HepG2 (cell line): ENCODE measurements at regions not wholly inside any gene's neighbourhood (a gene's known extent, or its start where the extent isn't known, plus 50 kb on each side); places are given as distances from the start of the nearest gene placed in this dataset.

ENCODE experiments used
- ATAC-seq: fragments of 200-7000 bp; cut with Tn5 transposase; 3 replicates; pipeline ENCODE4 v1.9.1; 2020; ENCODE audit warnings: mild to moderate bottlenecking, moderate library complexity
- BruUV-seq: library from RNA; stranded (reverse); fragments of 400-500 nt; replicated peaks from 2 replicates; lab custom pipeline; 2021; lab: Mats Ljungman, UMichigan
- CTCF ChIA-PET: fragments of 300-600 bp; formaldehyde crosslinking; extraction: SDS; loops from one replicate; lab custom pipeline; 2021; ENCODE audit warnings: low total read pairs, inconsistent platforms, low intra/inter-chr PET ratio; lab: Yijun Ruan, JAX
- POLR2A ChIA-PET: fragments of 350-600 bp; sonication (Branson Sonifier 250); formaldehyde crosslinking; loops from one replicate; lab custom pipeline; 2020; ENCODE audit warnings: antibody characterized with exemption, inconsistent platforms; lab: Yijun Ruan, JAX
- DNase-seq: peaks from one replicate; pipeline ENCODE4 v3.0.0-alpha.2; 2015; ENCODE audit warnings: low spot score
- FAIRE-seq: peaks from 3 replicates; lab custom pipeline; 2011; peaks lifted over from hg19 to GRCh38; lab: Jason Lieb, UNC
- H2AFZ ChIP-seq: one replicate; pipeline ENCODE4 v1.6.1; 2011; ENCODE audit warnings: low read length, inconsistent platforms
- H3K27ac ChIP-seq: fragments of 300-600 bp; 3 replicates; pipeline ENCODE4 v1.8.0; 2011; ENCODE audit warnings: mixed run types, mild to moderate bottlenecking, mixed read lengths, low read length, inconsistent platforms; ENCODE audit not compliant: insufficient read depth; ENCODE audit errors: extremely low read length
- H3K27me3 ChIP-seq, 2 experiments: fragments of 200-600 bp in 1 of 2; 2 replicates in 1 of 2; 3 replicates in 1 of 2; pipeline versions ENCODE4 v1.6.0 to v1.8.0; 2011; ENCODE audit warnings: low read length in 2 of 2, mild to moderate bottlenecking in 2 of 2, moderate library complexity in 2 of 2, inconsistent platforms in 1 of 2; ENCODE audit not compliant: insufficient read depth in 2 of 2, control insufficient read depth in 1 of 2
- H3K36me3 ChIP-seq, 2 experiments: fragments of 200-600 bp in 1 of 2; replicated peaks in 1 of 2; 2 replicates in 1 of 2; 3 replicates in 1 of 2; pipeline versions ENCODE4 v1.5.1 to v1.8.0; 2011; ENCODE audit warnings: low read length in 2 of 2, inconsistent platforms in 1 of 2; ENCODE audit not compliant: insufficient read depth in 2 of 2, control insufficient read depth in 1 of 2
- H3K4me1 ChIP-seq: 2 replicates; pipeline ENCODE4 v1.5.1; 2012; ENCODE audit warnings: low read length, inconsistent platforms; ENCODE audit not compliant: insufficient read depth
- H3K4me2 ChIP-seq: 2 replicates; pipeline ENCODE4 v1.6.0; 2011; ENCODE audit warnings: low read depth, low read length, inconsistent platforms
- H3K4me3 ChIP-seq, 3 experiments: fragments of 200-600 bp in 1 of 3; sonication (generic), shearing (Covaris generic) in 1 of 3; replicated peaks in 1 of 3; 2 replicates each; pipeline ENCODE4 v1.5.1; 2011 to 2016; ENCODE audit warnings: low read length in 3 of 3, inconsistent platforms in 2 of 3, low read depth in 2 of 3, mild to moderate bottlenecking in 2 of 3, control low read depth in 1 of 3, mixed read lengths in 1 of 3; ENCODE audit not compliant: insufficient read depth in 1 of 3
- H3K79me2 ChIP-seq: one replicate; pipeline ENCODE4 v1.6.1; 2011; ENCODE audit warnings: low read length, inconsistent platforms; ENCODE audit not compliant: insufficient read depth
- H3K9ac ChIP-seq: 2 replicates; pipeline ENCODE4 v1.6.0; 2011; ENCODE audit warnings: mild to moderate bottlenecking, low read depth, low read length, inconsistent platforms; ENCODE audit not compliant: insufficient read depth
- H3K9me3 ChIP-seq: 2 replicates; pipeline ENCODE4 v1.5.1; 2012; ENCODE audit warnings: mild to moderate bottlenecking, low read length
- H4K20me1 ChIP-seq: 2 replicates; pipeline ENCODE4 v1.6.0; 2011; ENCODE audit warnings: inconsistent platforms, mild to moderate bottlenecking, low read length, moderate library complexity; ENCODE audit not compliant: insufficient read depth
- HNRNPL ChIP-seq: fragments of 200-400 bp; formaldehyde crosslinking; IDR thresholded peaks from 2 replicates; pipeline ENCODE4 v1.6.1; 2017; ENCODE audit warnings: mild to moderate bottlenecking, low read depth, low read length
- HOXA9 ChIP-seq: sonication (generic); formaldehyde crosslinking; IDR thresholded peaks from 2 replicates; pipeline ENCODE4 v1.8.1; 2022; ENCODE audit warnings: missing genetic modification reagents, mild to moderate bottlenecking, moderate library complexity, borderline replicate concordance
- ISX ChIP-seq: sonication (generic); formaldehyde crosslinking; conservative IDR thresholded peaks from 2 replicates; pipeline ENCODE4 v1.5.0; 2020; ENCODE audit warnings: missing genetic modification reagents
- KAT7 ChIP-seq: IDR thresholded peaks from 2 replicates; pipeline ENCODE4 v1.6.1; 2018; ENCODE audit warnings: borderline replicate concordance, missing compliant biosample characterization
- MAF1 ChIP-seq: sonication (generic); formaldehyde crosslinking; IDR thresholded peaks from 2 replicates; pipeline ENCODE4 v1.5.0; 2020; ENCODE audit warnings: missing genetic modification reagents, borderline replicate concordance
- NR2F2 ChIP-seq: IDR thresholded peaks from 2 replicates; pipeline ENCODE4 v1.6.1; 2012; ENCODE audit warnings: low read depth, inconsistent platforms, borderline replicate concordance
- PAX8 ChIP-seq: sonication (generic); formaldehyde crosslinking; IDR thresholded peaks from 2 replicates; pipeline ENCODE4 v1.8.0; 2022; ENCODE audit warnings: mild to moderate bottlenecking, missing genetic modification reagents, borderline replicate concordance
- RBM22 ChIP-seq: fragments of 200-400 bp; formaldehyde crosslinking; optimal IDR thresholded peaks from 2 replicates; pipeline ENCODE3; 2017; ENCODE audit warnings: mild to moderate bottlenecking, low read length, moderate library complexity
- SP5 ChIP-seq: IDR thresholded peaks from 2 replicates; pipeline ENCODE4 v1.6.1; 2016; ENCODE audit warnings: low read depth, borderline replicate concordance
- TEAD2 ChIP-seq: sonication (generic); formaldehyde crosslinking; IDR thresholded peaks from 2 replicates; pipeline ENCODE4 v1.9.0; 2021; ENCODE audit warnings: missing genetic modification reagents
- ZBTB42 ChIP-seq: sonication (generic); formaldehyde crosslinking; IDR thresholded peaks from 2 replicates; pipeline ENCODE4 v1.5.0; 2020; ENCODE audit warnings: mild to moderate bottlenecking, missing genetic modification reagents
- ZFP36L2 ChIP-seq: sonication (generic); formaldehyde crosslinking; IDR thresholded peaks from 2 replicates; pipeline ENCODE4 v1.4.0; 2020; ENCODE audit warnings: missing genetic modification reagents
- ZNF138 ChIP-seq: sonication (generic); formaldehyde crosslinking; IDR thresholded peaks from 2 replicates; pipeline ENCODE4 v1.5.0; 2020; ENCODE audit warnings: mild to moderate bottlenecking, low read depth, missing genetic modification reagents
- ZNF281 ChIP-seq: sonication (generic); formaldehyde crosslinking; IDR thresholded peaks from 2 replicates; pipeline ENCODE4 v1.4.0; 2020; ENCODE audit warnings: missing genetic modification reagents, borderline replicate concordance
- ZNF335 ChIP-seq: sonication (generic); formaldehyde crosslinking; IDR thresholded peaks from 2 replicates; pipeline ENCODE4 v1.4.0; 2020; ENCODE audit warnings: missing genetic modification reagents
- ZNF34 ChIP-seq: sonication (generic); formaldehyde crosslinking; IDR thresholded peaks from 2 replicates; pipeline ENCODE4 v1.4.0; 2020; ENCODE audit warnings: mild to moderate bottlenecking, missing genetic modification reagents, borderline replicate concordance
- ZNF362 ChIP-seq: sonication (generic); formaldehyde crosslinking; IDR thresholded peaks from 2 replicates; pipeline ENCODE4 v1.4.0; 2020; ENCODE audit warnings: missing genetic modification reagents, mild to moderate bottlenecking, borderline replicate concordance
- WGBS: methylation state at CpG from one replicate; pipeline ENCODE4 v1.1.6; 2017; ENCODE audit warnings: low lambda C conversion rate; 5-methylcytosine and 5-hydroxymethylcytosine counted together
- in situ Hi-C: cut with HindIII; loops from 2 replicates; pipeline ENCODE4 v1.10.0; 2017; ENCODE audit warnings: low pct_unique_long_range_greater_than_20kb; ENCODE audit not compliant: extremely low pct_ligation_motif_present
- intact Hi-C: fragments of 100-400 bp; cut with micrococcal nuclease; formaldehyde crosslinking; loops from one replicate; pipeline ENCODE4 v1.10.0; 2022; ENCODE audit not compliant: unreplicated experiment
- TF ChIP-seq, protein P1 (sequence below): sonication (generic); formaldehyde crosslinking; IDR thresholded peaks from 2 replicates; pipeline ENCODE4 v1.4.0; 2020; ENCODE audit warnings: missing genetic modification reagents

DNA sequence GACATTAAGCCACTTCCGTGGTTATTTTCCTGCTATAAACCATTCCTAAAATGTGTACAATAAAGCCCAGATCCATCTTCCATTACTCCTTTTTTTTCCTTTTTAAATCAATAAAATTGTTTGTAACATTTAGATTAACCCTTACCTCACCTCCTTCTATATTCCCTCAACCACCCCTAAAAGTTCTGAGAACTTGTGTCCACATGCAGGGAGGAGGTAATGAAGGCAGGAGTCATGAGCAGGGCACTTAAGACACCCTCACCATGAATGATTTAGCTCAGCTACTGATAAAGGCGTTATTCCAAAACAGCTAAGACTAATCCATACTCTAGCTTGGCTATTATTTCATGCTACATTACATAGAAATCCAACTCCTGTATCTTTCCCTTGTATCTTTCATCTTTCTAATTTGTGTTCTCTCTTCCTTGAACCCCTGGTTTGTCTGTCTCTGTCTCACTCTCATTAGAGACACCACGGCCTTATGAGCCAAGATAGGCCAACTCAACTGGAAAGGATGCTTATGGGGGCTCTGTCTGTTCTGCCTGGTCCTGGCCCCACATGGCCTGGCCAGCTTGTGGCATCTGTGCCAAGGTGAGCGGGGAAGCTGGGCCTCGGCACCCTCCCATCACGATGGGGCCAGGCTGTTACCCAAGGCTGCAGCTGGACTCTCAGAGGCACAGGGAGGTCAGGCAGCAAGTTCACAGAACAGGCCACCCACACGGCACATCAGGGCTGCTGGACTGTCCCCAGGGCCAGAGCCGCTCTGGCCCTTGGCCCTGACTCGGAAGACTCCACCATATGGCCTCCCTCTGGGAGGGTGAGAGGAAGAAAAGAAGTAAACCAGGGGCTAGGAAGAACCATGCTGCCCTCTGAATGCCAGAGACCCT lies 294.4 kb downstream of the SOX9 start (continued):
- TF ChIP-seq HNRNPL (0 out of 2 replicates have a peak, but pooled peaks have one; percentile 68), ZNF335 (CRISPR knock-in tag) (no peak), NR2F2 (no peak), ZBTB42 (CRISPR knock-in tag) (no peak), TEAD2 (CRISPR knock-in tag) (no peak), ZNF34 (CRISPR knock-in tag) (0 out of 2 replicates have a peak, but pooled peaks have one; percentile 69), MAF1 (CRISPR knock-in tag) (no peak), PAX8 (0 out of 2 replicates have a peak, but pooled peaks have one; percentile 65), RBM22 (peak; percentile 75), HOXA9 (CRISPR knock-in tag) (no peak), ISX (no peak), ZFP36L2 (no peak)

GRCh38 chr17:72416054-72416675 lies 295.3 kb downstream of the SOX9 start:
- CTCF ChIA-PET = no interaction called here
- WGBS = 87% methylated on average over 6 of the region's 6 CpGs
- no peaks in the 10 kb centered on the region for H3K27me3 ChIP-seq
- peaks cover 9 to 37% of the 10 kb centered on the region in 2 experiments for H3K36me3 ChIP-seq
- H3K4me3 ChIP-seq = no peak overlapping the region
- peaks cover 59% of the 10 kb centered on the region for H3K79me2 ChIP-seq
- DNase-seq = no peak
- POLR2A ChIA-PET = interaction anchor here (0.6 to 7.5 kb wide), 5 partner anchors 11 to 295 kb away, joined by 3 to 169 read pairs (median 16); partner anchors contain the start of gene SOX9
- FAIRE-seq = no peak
- in situ Hi-C loops (no loop called here), intact Hi-C loops (no loop called here)
- H2AFZ ChIP-seq = no peak overlapping the region
- H4K20me1 ChIP-seq = no peaks in the 10 kb centered on the region
- peaks cover 89% of the 10 kb centered on the region for H3K4me1 ChIP-seq
- H3K9me3 ChIP-seq = peaks cover 22% of the 10 kb centered on the region
- H3K4me2 ChIP-seq = no peak overlapping the region
- no TSS peak for BruUV-seq
- H3K9ac ChIP-seq = peak overlapping the region; percentile 32; the same call in 1 of the 2 replicates
- ATAC-seq = no peak
- peak overlapping the region; percentile 89 for H3K27ac ChIP-seq
- TF ChIP-seq ZNF138 (CRISPR knock-in tag) (no peak), ZNF281 (CRISPR knock-in tag) (peak; percentile 21; the same call in 1 of the 2 replicates), KAT7 (CRISPR knock-in tag) (no peak), ZNF362 (CRISPR knock-in tag) (peak; percentile 71; the same call in 1 of the 2 replicates), SP5 (CRISPR knock-in tag) (peak; percentile 56; the same call in 1 of the 2 replicates), RBM22 (peak; percentile 4)
- TF ChIP-seq, protein P1, sequence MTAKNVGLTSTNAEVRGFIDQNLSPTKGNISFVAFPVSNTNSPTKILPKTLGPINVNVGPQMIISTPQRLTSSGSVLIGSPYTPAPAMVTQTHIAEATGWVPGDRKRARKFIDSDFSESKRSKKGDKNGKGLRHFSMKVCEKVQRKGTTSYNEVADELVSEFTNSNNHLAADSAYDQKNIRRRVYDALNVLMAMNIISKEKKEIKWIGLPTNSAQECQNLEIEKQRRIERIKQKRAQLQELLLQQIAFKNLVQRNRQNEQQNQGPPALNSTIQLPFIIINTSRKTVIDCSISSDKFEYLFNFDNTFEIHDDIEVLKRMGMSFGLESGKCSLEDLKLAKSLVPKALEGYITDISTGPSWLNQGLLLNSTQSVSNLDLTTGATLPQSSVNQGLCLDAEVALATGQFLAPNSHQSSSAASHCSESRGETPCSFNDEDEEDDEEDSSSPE (CRISPR knock-in tag) = 0 out of 2 replicates have a peak, but pooled peaks have one; percentile 24
